ENCODE measurements at regions not wholly inside any gene's neighbourhood (a gene's known extent, or its start where the extent isn't known, plus 50 kb on each side); places are given as distances from the start of the nearest gene placed in this dataset.

DNA sequence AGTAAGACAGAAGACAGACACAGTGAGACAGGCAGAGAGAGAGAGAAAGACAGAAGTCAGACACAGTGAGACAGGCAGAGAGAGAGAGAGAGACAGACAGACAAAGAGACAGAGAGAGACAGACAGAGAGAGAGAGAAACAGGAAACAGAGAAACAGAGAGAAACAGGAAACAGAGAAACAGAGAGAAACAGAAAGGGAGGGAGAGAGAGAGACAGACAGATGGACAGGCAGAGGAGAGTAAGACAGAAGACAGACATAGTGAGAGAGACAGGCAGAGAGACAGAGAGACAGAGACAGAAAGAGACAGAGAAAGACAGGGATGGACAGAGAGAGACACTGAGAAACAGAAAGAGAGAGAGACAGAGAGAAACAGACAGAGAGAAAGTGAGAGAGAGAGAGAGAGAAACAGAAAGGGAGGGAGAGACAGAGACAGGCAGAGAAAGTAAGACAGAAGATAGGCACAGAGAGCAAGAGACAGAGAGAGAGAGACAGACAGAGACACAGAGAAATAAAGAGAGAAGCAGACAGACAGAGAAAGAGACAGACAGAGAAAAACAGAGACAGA, 109.3 kb upstream of the ANKRD30BL start:
- TF ChIP-seq POLR2A (IDR thresholded peaks at IDR 0.05): no peak
- TF ChIP-seq, protein P1, sequence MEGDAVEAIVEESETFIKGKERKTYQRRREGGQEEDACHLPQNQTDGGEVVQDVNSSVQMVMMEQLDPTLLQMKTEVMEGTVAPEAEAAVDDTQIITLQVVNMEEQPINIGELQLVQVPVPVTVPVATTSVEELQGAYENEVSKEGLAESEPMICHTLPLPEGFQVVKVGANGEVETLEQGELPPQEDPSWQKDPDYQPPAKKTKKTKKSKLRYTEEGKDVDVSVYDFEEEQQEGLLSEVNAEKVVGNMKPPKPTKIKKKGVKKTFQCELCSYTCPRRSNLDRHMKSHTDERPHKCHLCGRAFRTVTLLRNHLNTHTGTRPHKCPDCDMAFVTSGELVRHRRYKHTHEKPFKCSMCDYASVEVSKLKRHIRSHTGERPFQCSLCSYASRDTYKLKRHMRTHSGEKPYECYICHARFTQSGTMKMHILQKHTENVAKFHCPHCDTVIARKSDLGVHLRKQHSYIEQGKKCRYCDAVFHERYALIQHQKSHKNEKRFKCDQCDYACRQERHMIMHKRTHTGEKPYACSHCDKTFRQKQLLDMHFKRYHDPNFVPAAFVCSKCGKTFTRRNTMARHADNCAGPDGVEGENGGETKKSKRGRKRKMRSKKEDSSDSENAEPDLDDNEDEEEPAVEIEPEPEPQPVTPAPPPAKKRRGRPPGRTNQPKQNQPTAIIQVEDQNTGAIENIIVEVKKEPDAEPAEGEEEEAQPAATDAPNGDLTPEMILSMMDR (IDR thresholded peaks at IDR 0.05): no peak

Measured in esophagus squamous epithelium (tissue), 4 donors.